ENCODE measurements at regions not wholly inside any gene's neighbourhood (a gene's known extent, or its start where the extent isn't known, plus 50 kb on each side); places are given as distances from the start of the nearest gene placed in this dataset.
A peak's percentile ranks its signal among the peaks of the same experiment; 100 is the strongest.

DNA sequence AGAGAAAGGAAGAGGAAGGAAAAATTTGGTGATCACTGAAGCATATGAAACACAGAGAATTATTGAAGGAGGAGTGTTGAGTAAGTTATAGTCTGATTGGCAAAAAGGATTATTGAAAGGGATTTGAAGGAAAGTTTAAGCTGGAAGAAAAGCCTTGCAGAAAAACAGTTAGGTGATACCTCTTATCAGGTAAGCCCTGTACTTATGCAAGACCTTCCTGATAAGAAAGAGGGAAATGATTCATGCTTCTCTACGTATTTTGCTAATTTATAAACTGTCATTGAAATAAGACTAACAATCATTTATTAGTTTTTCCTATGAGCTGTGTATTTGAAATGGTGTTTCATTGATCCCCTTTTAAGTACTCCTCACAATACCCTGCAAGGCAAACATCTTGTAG lies 793.9 kb upstream of the NRXN1 start:
- no peaks in the 10 kb centered on the region for H3F3A ChIP-seq (ENCODE audit: insufficient read depth, low read depth)
- H3K27me3 ChIP-seq (ENCODE audit: insufficient read depth, low read depth), result no peaks in the 10 kb centered on the region
- no peak overlapping the region for H3K27ac ChIP-seq
- intact Hi-C loops (cut with micrococcal nuclease; ENCODE audit: unreplicated experiment), result no loop called here
- no peaks in the 10 kb centered on the region; the same call in 1 of the 2 replicates for H3K9me3 ChIP-seq (ENCODE audit: insufficient read depth, low read depth)
- H3K36me3 ChIP-seq (ENCODE audit: low read depth), result no peaks in the 10 kb centered on the region
- DNase-seq, result no peak
- BruUV-seq (replicated peaks), result no TSS peak
- H3K9me2 ChIP-seq (ENCODE audit: insufficient read depth), result no peaks in the 10 kb centered on the region
- H3K4me2 ChIP-seq, result no peak overlapping the region
- POLR2A ChIA-PET (ENCODE audit: unreplicated experiment), result interaction anchor here (0.5 kb wide), 1 partner anchor 17 kb away, joined by 8 read pairs; no protein-coding TSS in a partner anchor
- H3K79me2 ChIP-seq (ENCODE audit: low read depth), result no peaks in the 10 kb centered on the region
- no peak overlapping the region for H2AFZ ChIP-seq
- H4K20me1 ChIP-seq (ENCODE audit: insufficient read depth), result no peaks in the 10 kb centered on the region
- no peak overlapping the region for H3K4me3 ChIP-seq
- CTCF ChIA-PET, result no interaction called here
- no peaks in the 10 kb centered on the region for H3K4me1 ChIP-seq (replicated peaks; ENCODE audit: insufficient read depth)
- no peak for TF ChIP-seq EZH2 (IDR thresholded peaks at IDR 0.05; ENCODE audit: low read depth)
- TF ChIP-seq, protein P1, sequence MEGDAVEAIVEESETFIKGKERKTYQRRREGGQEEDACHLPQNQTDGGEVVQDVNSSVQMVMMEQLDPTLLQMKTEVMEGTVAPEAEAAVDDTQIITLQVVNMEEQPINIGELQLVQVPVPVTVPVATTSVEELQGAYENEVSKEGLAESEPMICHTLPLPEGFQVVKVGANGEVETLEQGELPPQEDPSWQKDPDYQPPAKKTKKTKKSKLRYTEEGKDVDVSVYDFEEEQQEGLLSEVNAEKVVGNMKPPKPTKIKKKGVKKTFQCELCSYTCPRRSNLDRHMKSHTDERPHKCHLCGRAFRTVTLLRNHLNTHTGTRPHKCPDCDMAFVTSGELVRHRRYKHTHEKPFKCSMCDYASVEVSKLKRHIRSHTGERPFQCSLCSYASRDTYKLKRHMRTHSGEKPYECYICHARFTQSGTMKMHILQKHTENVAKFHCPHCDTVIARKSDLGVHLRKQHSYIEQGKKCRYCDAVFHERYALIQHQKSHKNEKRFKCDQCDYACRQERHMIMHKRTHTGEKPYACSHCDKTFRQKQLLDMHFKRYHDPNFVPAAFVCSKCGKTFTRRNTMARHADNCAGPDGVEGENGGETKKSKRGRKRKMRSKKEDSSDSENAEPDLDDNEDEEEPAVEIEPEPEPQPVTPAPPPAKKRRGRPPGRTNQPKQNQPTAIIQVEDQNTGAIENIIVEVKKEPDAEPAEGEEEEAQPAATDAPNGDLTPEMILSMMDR (conservative IDR thresholded peaks at IDR 0.05), result no peak

DNA sequence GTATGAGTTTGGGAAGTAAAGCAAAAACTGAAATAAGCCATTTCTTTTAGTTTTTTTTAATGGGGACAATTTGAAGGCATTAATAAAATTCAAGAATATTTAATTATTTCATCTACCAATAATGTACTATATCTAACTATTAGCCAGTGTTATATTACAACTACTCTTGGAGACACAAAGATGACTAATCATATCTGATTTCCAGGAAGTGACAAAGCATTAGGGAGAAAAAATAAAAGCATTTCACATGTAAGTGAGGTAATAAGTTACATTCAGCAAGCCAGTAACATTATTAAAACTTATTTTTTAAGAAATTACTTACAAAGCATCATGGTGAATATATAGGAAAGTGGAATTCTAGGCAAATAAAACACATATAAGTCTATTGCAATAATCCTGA lies 781.3 kb upstream of the NRXN1 start:
- peak overlapping the region; percentile 53; the same call in 1 of the 2 replicates for H2AFZ ChIP-seq
- ChIA-PET POLR2A (ENCODE audit: unreplicated experiment) (no interaction called here), CTCF (no interaction called here)
- no peak overlapping the region for H3K4me3 ChIP-seq
- no peak overlapping the region for H3K27ac ChIP-seq
- TF ChIP-seq, protein P1 (conservative IDR thresholded peaks at IDR 0.05), result no peak
- TF ChIP-seq EZH2 (IDR thresholded peaks at IDR 0.05; ENCODE audit: low read depth), result no peak
- intact Hi-C loops (cut with micrococcal nuclease; ENCODE audit: unreplicated experiment), result no loop called here
- H3K9me3 ChIP-seq (ENCODE audit: insufficient read depth, low read depth), result no peaks in the 10 kb centered on the region
- BruUV-seq (replicated peaks), result no TSS peak
- no peaks in the 10 kb centered on the region for H3K36me3 ChIP-seq (ENCODE audit: low read depth)
- H3F3A ChIP-seq (ENCODE audit: insufficient read depth, low read depth), result no peaks in the 10 kb centered on the region
- no peak for DNase-seq
- peaks cover 12% of the 10 kb centered on the region; the same call in 1 of the 2 replicates for H3K9me2 ChIP-seq (ENCODE audit: insufficient read depth)
- peaks cover 7% of the 10 kb centered on the region; the same call in 1 of the 2 replicates for H3K4me1 ChIP-seq (replicated peaks; ENCODE audit: insufficient read depth)
- no peaks in the 10 kb centered on the region for H4K20me1 ChIP-seq (ENCODE audit: insufficient read depth)
- H3K27me3 ChIP-seq (ENCODE audit: insufficient read depth, low read depth), result no peaks in the 10 kb centered on the region
- H3K4me2 ChIP-seq, result no peak overlapping the region
- no peaks in the 10 kb centered on the region for H3K79me2 ChIP-seq (ENCODE audit: low read depth)

DNA sequence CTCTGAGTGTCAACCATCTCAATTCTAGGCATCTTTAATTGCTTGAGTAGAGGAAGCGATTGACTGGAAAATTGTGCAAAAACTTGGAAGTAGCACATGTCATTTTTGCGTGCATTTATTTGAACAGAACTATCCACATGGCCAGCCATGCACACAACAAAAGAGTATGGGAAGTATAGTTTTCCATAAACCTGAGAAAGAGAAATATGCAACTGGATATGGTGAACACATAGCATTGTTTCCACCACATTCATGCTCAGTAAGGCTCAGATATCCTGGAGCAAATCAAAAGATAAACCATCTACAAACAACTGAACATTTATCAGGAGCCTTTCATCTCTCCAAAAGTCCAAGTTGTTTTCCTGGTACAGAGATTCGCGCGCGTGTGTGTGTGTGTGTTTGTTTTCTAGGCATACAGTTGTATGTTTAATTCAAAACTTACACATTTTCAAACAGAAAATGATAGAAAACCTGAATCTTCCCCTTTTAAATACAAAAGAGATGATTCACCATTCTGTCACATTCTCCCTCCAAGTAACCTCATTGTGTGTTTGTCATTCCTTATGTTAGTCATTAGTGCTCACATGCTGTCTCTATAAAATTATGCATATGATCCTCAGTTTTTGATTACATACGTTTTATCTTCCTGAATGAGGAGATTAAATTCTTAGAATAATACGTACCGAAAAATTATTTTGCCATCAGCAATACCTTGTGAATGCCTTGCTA lies 780.4 kb upstream of the NRXN1 start:
- Histone ChIP-seq H3K27ac (no peak overlapping the region), H3K4me1 (replicated peaks; ENCODE audit: insufficient read depth) (peaks cover 7% of the 10 kb centered on the region; the same call in 1 of the 2 replicates), H3K79me2 (ENCODE audit: low read depth) (no peaks in the 10 kb centered on the region), H3K27me3 (ENCODE audit: insufficient read depth, low read depth) (no peaks in the 10 kb centered on the region), H3K9me3 (ENCODE audit: insufficient read depth, low read depth) (no peaks in the 10 kb centered on the region), H4K20me1 (ENCODE audit: insufficient read depth) (no peaks in the 10 kb centered on the region), H3K9me2 (ENCODE audit: insufficient read depth) (peaks cover 12% of the 10 kb centered on the region; the same call in 1 of the 2 replicates), H3K4me2 (no peak overlapping the region), H2AFZ (peak overlapping the region; percentile 29; the same call in 1 of the 2 replicates), H3F3A (ENCODE audit: insufficient read depth, low read depth) (no peaks in the 10 kb centered on the region), H3K4me3 (no peak overlapping the region), H3K36me3 (ENCODE audit: low read depth) (no peaks in the 10 kb centered on the region)
- no TSS peak for BruUV-seq (replicated peaks)
- no peak for TF ChIP-seq EZH2 (IDR thresholded peaks at IDR 0.05; ENCODE audit: low read depth)
- TF ChIP-seq, protein P1 (conservative IDR thresholded peaks at IDR 0.05), result no peak
- no peak for DNase-seq
- CTCF ChIA-PET, result no interaction called here
- intact Hi-C loops (cut with micrococcal nuclease; ENCODE audit: unreplicated experiment), result no loop called here
- POLR2A ChIA-PET (ENCODE audit: unreplicated experiment), result no interaction called here

Data from PC-9 (cell line).